HL-60 (cell line): ENCODE measurements at regions not wholly inside any gene's neighbourhood (a gene's known extent, or its start where the extent isn't known, plus 50 kb on each side); places are given as distances from the start of the nearest gene placed in this dataset.

Source experiments
- GABPA ChIP-seq: IDR thresholded peaks from 2 replicates; pipeline ENCODE4 v1.6.1; 2012; ENCODE audit warnings: low read depth
- POLR2AphosphoS5 ChIP-seq: IDR thresholded peaks from 2 replicates; pipeline ENCODE4 v1.6.1; 2012; ENCODE audit warnings: low read depth
- REST ChIP-seq: IDR thresholded peaks from 2 replicates; pipeline ENCODE4 v1.6.1; 2012; ENCODE audit warnings: low read depth; ENCODE audit not compliant: insufficient replicate concordance
- SPI1 ChIP-seq: IDR thresholded peaks from 2 replicates; pipeline ENCODE4 v1.6.1; 2012; ENCODE audit warnings: low read depth, mild to moderate bottlenecking, borderline replicate concordance
- TF ChIP-seq, protein P1 (sequence below): IDR thresholded peaks from one replicate; pipeline ENCODE4 v1.5.1; 2011; ENCODE audit warnings: low read length, control low read depth, inconsistent platforms; ENCODE audit not compliant: insufficient read depth

GRCh38 chr2:16094811-16095210 is 154.5 kb downstream of the MYCN start:
- TF ChIP-seq, protein P1, sequence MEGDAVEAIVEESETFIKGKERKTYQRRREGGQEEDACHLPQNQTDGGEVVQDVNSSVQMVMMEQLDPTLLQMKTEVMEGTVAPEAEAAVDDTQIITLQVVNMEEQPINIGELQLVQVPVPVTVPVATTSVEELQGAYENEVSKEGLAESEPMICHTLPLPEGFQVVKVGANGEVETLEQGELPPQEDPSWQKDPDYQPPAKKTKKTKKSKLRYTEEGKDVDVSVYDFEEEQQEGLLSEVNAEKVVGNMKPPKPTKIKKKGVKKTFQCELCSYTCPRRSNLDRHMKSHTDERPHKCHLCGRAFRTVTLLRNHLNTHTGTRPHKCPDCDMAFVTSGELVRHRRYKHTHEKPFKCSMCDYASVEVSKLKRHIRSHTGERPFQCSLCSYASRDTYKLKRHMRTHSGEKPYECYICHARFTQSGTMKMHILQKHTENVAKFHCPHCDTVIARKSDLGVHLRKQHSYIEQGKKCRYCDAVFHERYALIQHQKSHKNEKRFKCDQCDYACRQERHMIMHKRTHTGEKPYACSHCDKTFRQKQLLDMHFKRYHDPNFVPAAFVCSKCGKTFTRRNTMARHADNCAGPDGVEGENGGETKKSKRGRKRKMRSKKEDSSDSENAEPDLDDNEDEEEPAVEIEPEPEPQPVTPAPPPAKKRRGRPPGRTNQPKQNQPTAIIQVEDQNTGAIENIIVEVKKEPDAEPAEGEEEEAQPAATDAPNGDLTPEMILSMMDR = no peak
- no peak for TF ChIP-seq GABPA
- no peak for TF ChIP-seq REST
- no peak for TF ChIP-seq POLR2AphosphoS5
- no peak for TF ChIP-seq SPI1
